GM18870 (cell line): ENCODE measurements at regions not wholly inside any gene's neighbourhood (a gene's known extent, or its start where the extent isn't known, plus 50 kb on each side); places are given as distances from the start of the nearest gene placed in this dataset.

ENCODE experiments used
- ATAC-seq: cut with Tn5 transposase; IDR thresholded peaks from one replicate; pipeline ENCODE4 v1.9.1; 2021; ENCODE audit warnings: moderate library complexity; ENCODE audit not compliant: unreplicated experiment

- ATAC-seq: no peak
These were observed 116.4 kb upstream of the MGMT start for GRCh38 chr10:129350690-129351089.

GRCh38 chr10:129353101-129353500 lies 113.9 kb upstream of the MGMT start:
- no peak for ATAC-seq

GRCh38 chr10:129360046-129360445 lies 107.0 kb upstream of the MGMT start:
- no peak for ATAC-seq

GRCh38 chr10:129361676-129362376 lies 105.2 kb upstream of the MGMT start:
- no peak for ATAC-seq

GRCh38 chr10:129364949-129365348 lies 102.1 kb upstream of the MGMT start:
- ATAC-seq: no peak

- ATAC-seq: no peak
These were observed 101.2 kb upstream of the MGMT start for GRCh38 chr10:129365767-129366402.

GRCh38 chr10:129366450-129366849 lies 100.6 kb upstream of the MGMT start:
- ATAC-seq: no peak

- no peak for ATAC-seq
These were observed 97.5 kb upstream of the MGMT start for GRCh38 chr10:129369566-129369965.

- no peak for ATAC-seq
These were observed 95.5 kb upstream of the MGMT start for GRCh38 chr10:129371541-129371940.

GRCh38 chr10:129372172-129372571 lies 94.9 kb upstream of the MGMT start:
- no peak for ATAC-seq

GRCh38 chr10:129373231-129373630 lies 93.8 kb upstream of the MGMT start:
- no peak for ATAC-seq

GRCh38 chr10:129373718-129374117 lies 93.3 kb upstream of the MGMT start:
- ATAC-seq: no peak

- ATAC-seq: no peak
These were observed 91.9 kb upstream of the MGMT start for GRCh38 chr10:129375171-129375570.

- no peak for ATAC-seq
These were observed 91.1 kb upstream of the MGMT start for GRCh38 chr10:129375912-129376311.

GRCh38 chr10:129380279-129380678 lies 86.8 kb upstream of the MGMT start:
- ATAC-seq: no peak

- no peak for ATAC-seq
These were observed 85.3 kb upstream of the MGMT start for GRCh38 chr10:129381741-129382140.

GRCh38 chr10:129382401-129382800 lies 84.6 kb upstream of the MGMT start:
- no peak for ATAC-seq

- no peak for ATAC-seq
These were observed 83.4 kb upstream of the MGMT start for GRCh38 chr10:129383651-129384050.

GRCh38 chr10:129385600-129385999 lies 81.4 kb upstream of the MGMT start:
- no peak for ATAC-seq

GRCh38 chr10:129386415-129387257 lies 80.4 kb upstream of the MGMT start:
- no peak for ATAC-seq

- ATAC-seq: no peak
These were observed 79.8 kb upstream of the MGMT start for GRCh38 chr10:129387258-129387525.

GRCh38 chr10:129388435-129388834 lies 78.6 kb upstream of the MGMT start:
- no peak for ATAC-seq
